ENCODE measurements at regions not wholly inside any gene's neighbourhood (a gene's known extent, or its start where the extent isn't known, plus 50 kb on each side); places are given as distances from the start of the nearest gene placed in this dataset.

DNA sequence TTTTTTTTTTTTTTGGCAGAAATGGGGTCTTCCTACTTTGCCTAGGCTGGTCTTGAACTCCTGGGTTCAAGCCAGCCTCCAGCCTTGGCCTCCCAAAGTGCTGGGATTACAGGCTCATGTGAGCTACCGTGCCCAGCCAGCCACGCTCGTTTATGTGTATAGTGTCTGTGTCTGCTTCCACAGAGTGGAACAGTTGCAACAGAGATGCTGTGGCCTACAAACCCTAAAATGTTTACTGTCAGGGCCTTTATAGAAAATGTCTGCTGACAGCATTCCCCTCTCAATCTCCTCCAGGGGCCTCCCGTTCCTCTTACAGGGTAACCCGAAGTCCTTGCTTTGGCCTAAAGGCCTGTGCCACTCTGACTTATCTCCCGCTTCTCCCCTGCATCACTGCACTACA, 87.6 kb upstream of the LEP start:
- H3K9me3 ChIP-seq (ENCODE audit: severe bottlenecking), result no peaks in the 10 kb centered on the region
- no peaks in the 10 kb centered on the region for H3K27me3 ChIP-seq (ENCODE audit: insufficient read depth, low read depth, severe bottlenecking)
- no peak overlapping the region for H3K4me3 ChIP-seq (ENCODE audit: low read depth, low read length)
- DNase-seq, result no peak
- H3K36me3 ChIP-seq, result no peaks in the 10 kb centered on the region
- no peak overlapping the region for H3K27ac ChIP-seq
- TF ChIP-seq, protein P1, sequence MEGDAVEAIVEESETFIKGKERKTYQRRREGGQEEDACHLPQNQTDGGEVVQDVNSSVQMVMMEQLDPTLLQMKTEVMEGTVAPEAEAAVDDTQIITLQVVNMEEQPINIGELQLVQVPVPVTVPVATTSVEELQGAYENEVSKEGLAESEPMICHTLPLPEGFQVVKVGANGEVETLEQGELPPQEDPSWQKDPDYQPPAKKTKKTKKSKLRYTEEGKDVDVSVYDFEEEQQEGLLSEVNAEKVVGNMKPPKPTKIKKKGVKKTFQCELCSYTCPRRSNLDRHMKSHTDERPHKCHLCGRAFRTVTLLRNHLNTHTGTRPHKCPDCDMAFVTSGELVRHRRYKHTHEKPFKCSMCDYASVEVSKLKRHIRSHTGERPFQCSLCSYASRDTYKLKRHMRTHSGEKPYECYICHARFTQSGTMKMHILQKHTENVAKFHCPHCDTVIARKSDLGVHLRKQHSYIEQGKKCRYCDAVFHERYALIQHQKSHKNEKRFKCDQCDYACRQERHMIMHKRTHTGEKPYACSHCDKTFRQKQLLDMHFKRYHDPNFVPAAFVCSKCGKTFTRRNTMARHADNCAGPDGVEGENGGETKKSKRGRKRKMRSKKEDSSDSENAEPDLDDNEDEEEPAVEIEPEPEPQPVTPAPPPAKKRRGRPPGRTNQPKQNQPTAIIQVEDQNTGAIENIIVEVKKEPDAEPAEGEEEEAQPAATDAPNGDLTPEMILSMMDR (IDR thresholded peaks at IDR 0.05; ENCODE audit: low read depth, low read length), result no peak

DNA sequence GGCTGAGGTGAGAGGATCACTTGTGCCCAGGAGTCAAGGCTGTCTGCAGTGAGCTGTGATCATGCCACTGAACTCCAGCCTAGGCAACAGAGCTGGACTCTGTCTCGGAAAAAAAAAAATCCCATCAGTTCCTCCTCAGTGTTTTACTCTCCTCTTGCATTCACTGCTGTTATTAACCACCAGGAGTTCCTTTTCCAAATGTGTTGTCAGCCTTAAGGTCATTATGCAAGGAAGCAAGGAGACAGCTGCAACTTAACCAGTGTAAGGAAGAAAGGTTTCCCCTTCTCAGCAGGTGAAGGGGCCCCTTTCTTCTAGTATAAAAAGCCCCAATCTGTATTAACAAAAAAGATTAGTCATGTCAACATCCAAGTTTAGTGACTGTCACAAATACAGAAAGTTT, 86.6 kb upstream of the LEP start:
- no peaks in the 10 kb centered on the region for H3K36me3 ChIP-seq
- no peak overlapping the region for H3K27ac ChIP-seq
- no peaks in the 10 kb centered on the region for H3K9me3 ChIP-seq (ENCODE audit: severe bottlenecking)
- H3K4me3 ChIP-seq (ENCODE audit: low read depth, low read length), result no peak overlapping the region
- DNase-seq, result no peak
- TF ChIP-seq, protein P1 (IDR thresholded peaks at IDR 0.05; ENCODE audit: low read depth, low read length), result no peak
- no peaks in the 10 kb centered on the region for H3K27me3 ChIP-seq (ENCODE audit: insufficient read depth, low read depth, severe bottlenecking)

DNA sequence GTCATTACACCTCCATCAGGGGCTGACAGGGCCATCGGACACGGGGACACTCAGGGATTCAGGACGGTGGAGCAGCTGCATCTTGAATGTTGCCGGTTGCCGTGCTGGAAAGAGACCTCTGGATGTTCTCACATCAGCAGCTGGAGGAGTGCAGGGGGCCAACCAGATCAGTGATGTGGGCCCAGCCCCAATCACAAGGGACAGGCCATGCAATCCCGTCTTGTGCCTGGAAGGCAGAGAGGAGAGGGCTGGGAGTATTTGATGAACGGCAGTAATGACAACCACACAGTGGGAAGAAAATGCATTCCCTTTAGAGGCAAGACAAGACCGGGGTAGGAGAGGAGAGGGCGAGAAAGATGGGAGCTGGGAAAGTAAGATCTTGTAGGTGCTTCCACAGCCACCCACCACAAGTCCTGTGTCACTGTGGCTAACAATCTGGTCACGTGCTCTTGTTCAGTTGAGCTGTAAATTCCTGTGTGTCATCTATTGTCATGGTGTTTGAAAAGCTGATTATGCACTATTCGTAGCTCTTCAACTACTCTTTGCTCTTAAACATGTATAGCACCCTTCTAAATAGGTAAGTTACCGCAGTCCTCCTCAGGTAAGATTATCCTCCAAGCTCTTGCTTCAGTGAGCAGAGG, 85.9 kb upstream of the LEP start:
- Histone ChIP-seq H3K27me3 (ENCODE audit: insufficient read depth, low read depth, severe bottlenecking) (no peaks in the 10 kb centered on the region), H3K27ac (no peak overlapping the region), H3K36me3 (no peaks in the 10 kb centered on the region), H3K4me3 (ENCODE audit: low read depth, low read length) (no peak overlapping the region), H3K9me3 (ENCODE audit: severe bottlenecking) (no peaks in the 10 kb centered on the region)
- TF ChIP-seq, protein P1 (IDR thresholded peaks at IDR 0.05; ENCODE audit: low read depth, low read length), result no peak
- DNase-seq, result no peak

DNA sequence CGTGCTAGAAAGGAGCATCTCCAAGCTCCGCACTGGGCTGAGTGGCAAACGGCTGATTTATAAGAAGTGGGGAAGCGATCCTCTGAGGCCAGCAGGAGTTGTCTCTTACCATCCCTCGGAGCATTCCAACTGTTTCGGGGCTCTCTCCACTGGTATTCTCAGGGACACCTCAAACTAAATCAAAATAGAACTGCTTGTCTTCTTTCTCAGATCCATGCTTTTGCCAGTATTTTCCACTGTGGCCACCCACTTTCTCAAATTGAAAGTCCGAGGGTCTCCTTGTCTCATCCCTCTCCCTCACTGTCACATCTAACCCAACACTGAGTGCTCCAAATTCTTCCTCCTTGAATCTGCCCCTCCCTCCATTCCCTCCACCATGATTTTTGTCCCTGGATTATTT, 83.2 kb upstream of the LEP start:
- H3K36me3 ChIP-seq, result no peaks in the 10 kb centered on the region
- H3K9me3 ChIP-seq (ENCODE audit: severe bottlenecking), result no peaks in the 10 kb centered on the region
- H3K27me3 ChIP-seq (ENCODE audit: insufficient read depth, low read depth, severe bottlenecking), result no peaks in the 10 kb centered on the region
- TF ChIP-seq, protein P1 (IDR thresholded peaks at IDR 0.05; ENCODE audit: low read depth, low read length), result no peak
- no peak overlapping the region for H3K4me3 ChIP-seq (ENCODE audit: low read depth, low read length)
- no peak for DNase-seq
- no peak overlapping the region for H3K27ac ChIP-seq

DNA sequence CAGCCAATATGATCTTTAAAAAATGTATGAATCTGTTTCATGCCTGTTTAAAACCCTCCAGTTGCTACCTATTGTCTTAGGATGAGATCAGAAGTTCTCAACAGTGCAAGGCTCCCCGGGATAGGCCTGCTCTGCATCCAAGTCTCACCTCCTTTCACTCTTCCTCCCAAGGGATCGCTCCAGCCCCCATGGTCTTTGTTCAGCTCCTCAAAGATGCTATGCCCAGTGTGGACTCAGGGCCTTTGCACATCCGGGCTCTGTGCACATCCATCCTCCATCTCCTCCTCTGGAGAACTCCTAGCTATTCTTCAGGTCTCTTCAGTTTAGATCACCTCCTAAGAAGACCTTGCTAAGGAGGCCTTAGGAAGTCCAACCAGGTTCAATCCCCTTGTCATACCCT, 82.7 kb upstream of the LEP start:
- Histone ChIP-seq H3K27me3 (ENCODE audit: insufficient read depth, low read depth, severe bottlenecking) (no peaks in the 10 kb centered on the region), H3K9me3 (ENCODE audit: severe bottlenecking) (no peaks in the 10 kb centered on the region)

More for the DNA sequence above, 82.7 kb upstream of the LEP start:
- Histone ChIP-seq H3K4me3 (ENCODE audit: low read depth, low read length) (no peak overlapping the region), H3K36me3 (no peaks in the 10 kb centered on the region), H3K27ac (no peak overlapping the region)
- no peak for DNase-seq
- TF ChIP-seq, protein P1 (IDR thresholded peaks at IDR 0.05; ENCODE audit: low read depth, low read length), result no peak

Measured in WERI-Rb-1 (cell line).